ENCODE measurements at regions not wholly inside any gene's neighbourhood (a gene's known extent, or its start where the extent isn't known, plus 50 kb on each side); places are given as distances from the start of the nearest gene placed in this dataset.

GRCh38 chr20:7585126-7585679, 355.1 kb downstream of the HAO1 start:
- Histone ChIP-seq H3K36me3 (ENCODE audit: insufficient read depth, low read length) (no peaks in the 10 kb centered on the region), H3K4me1 (ENCODE audit: insufficient read depth, low read length) (peaks cover 2% of the 10 kb centered on the region; the same call in 1 of the 2 replicates), H3K9ac (ENCODE audit: low read depth, low read length) (no peak overlapping the region), H3K9me3 (ENCODE audit: control insufficient read depth, insufficient read depth, low read length) (no peaks in the 10 kb centered on the region)

DNA sequence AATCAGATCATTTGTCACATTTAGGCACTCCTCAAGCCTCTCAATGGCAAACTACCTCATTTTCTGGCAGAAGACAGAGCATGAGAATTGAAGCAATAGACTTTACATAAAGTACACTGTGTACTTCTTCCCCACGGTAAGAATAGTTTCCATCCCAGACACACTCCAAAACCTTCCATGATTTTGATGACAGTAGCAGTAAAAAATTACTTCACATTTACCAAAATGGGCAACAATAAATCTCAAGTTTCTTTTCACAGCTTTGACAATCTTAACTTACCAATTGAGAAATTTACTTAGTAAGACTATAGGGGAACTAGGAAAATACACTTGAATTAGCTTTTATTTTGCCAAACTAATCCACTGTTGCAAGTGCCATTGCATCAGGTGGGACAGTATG, 353.8 kb downstream of the HAO1 start:
- H3K4me1 ChIP-seq (ENCODE audit: insufficient read depth, low read length) = no peaks in the 10 kb centered on the region
- H3K36me3 ChIP-seq (ENCODE audit: insufficient read depth, low read length) = no peaks in the 10 kb centered on the region
- H3K9ac ChIP-seq (ENCODE audit: low read depth, low read length) = no peak overlapping the region

GRCh38 chr20:7589164-7589563, 351.1 kb downstream of the HAO1 start:
- no peaks in the 10 kb centered on the region for H3K36me3 ChIP-seq (ENCODE audit: insufficient read depth, low read length)
- no peaks in the 10 kb centered on the region for H3K4me1 ChIP-seq (ENCODE audit: insufficient read depth, low read length)
- no peak overlapping the region for H3K9ac ChIP-seq (ENCODE audit: low read depth, low read length)
- H3K9me3 ChIP-seq (ENCODE audit: control insufficient read depth, insufficient read depth, low read length) = no peaks in the 10 kb centered on the region; the same call in 1 of the 2 replicates

More for the DNA sequence above, 353.8 kb downstream of the HAO1 start:
- no peaks in the 10 kb centered on the region for H3K9me3 ChIP-seq (ENCODE audit: control insufficient read depth, insufficient read depth, low read length)

GRCh38 chr20:7596541-7596940, 343.7 kb downstream of the HAO1 start:
- no peaks in the 10 kb centered on the region; the same call in 1 of the 2 replicates for H3K9me3 ChIP-seq (ENCODE audit: control insufficient read depth, insufficient read depth, low read length)
- H3K9ac ChIP-seq (ENCODE audit: low read depth, low read length) = no peak overlapping the region
- no peaks in the 10 kb centered on the region for H3K4me1 ChIP-seq (ENCODE audit: insufficient read depth, low read length)
- H3K36me3 ChIP-seq (ENCODE audit: insufficient read depth, low read length) = no peaks in the 10 kb centered on the region

- Histone ChIP-seq H3K9ac (ENCODE audit: low read depth, low read length) (no peak overlapping the region), H3K9me3 (ENCODE audit: control insufficient read depth, insufficient read depth, low read length) (no peaks in the 10 kb centered on the region), H3K4me1 (ENCODE audit: insufficient read depth, low read length) (no peaks in the 10 kb centered on the region), H3K36me3 (ENCODE audit: insufficient read depth, low read length) (no peaks in the 10 kb centered on the region)
Observed at GRCh38 chr20:7601431-7601830, 338.8 kb downstream of the HAO1 start.

- Histone ChIP-seq H3K4me1 (ENCODE audit: insufficient read depth, low read length) (no peaks in the 10 kb centered on the region), H3K9ac (ENCODE audit: low read depth, low read length) (no peak overlapping the region), H3K9me3 (ENCODE audit: control insufficient read depth, insufficient read depth, low read length) (no peaks in the 10 kb centered on the region), H3K36me3 (ENCODE audit: insufficient read depth, low read length) (no peaks in the 10 kb centered on the region)
Observed at GRCh38 chr20:7606941-7607340, 333.3 kb downstream of the HAO1 start.

DNA sequence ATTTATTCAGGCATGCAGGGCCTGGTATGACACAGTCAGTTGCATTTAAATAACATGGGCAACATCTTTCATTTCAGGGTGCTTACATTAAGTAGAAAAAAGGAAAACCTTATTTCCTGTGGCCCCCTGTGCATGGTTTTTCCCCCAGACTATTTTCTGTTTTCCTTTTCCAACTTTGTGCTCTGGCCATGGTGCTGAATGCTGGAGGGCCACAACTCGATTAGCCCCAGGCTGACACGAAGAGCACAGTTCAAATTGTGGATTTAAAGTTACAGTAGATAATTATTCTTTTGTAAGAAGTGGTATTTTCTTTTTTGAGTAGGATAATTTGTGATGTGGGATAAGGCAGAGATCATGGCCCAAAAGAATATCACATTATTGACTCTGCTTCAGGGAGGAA, 332.0 kb downstream of the HAO1 start:
- Histone ChIP-seq H3K9ac (ENCODE audit: low read depth, low read length) (no peak overlapping the region), H3K4me1 (ENCODE audit: insufficient read depth, low read length) (no peaks in the 10 kb centered on the region), H3K9me3 (ENCODE audit: control insufficient read depth, insufficient read depth, low read length) (no peaks in the 10 kb centered on the region), H3K36me3 (ENCODE audit: insufficient read depth, low read length) (no peaks in the 10 kb centered on the region)

- Histone ChIP-seq H3K4me1 (ENCODE audit: insufficient read depth, low read length) (no peaks in the 10 kb centered on the region), H3K9ac (ENCODE audit: low read depth, low read length) (no peak overlapping the region), H3K36me3 (ENCODE audit: insufficient read depth, low read length) (no peaks in the 10 kb centered on the region), H3K9me3 (ENCODE audit: control insufficient read depth, insufficient read depth, low read length) (no peaks in the 10 kb centered on the region)
Observed at GRCh38 chr20:7609251-7609650, 331.0 kb downstream of the HAO1 start.

DNA sequence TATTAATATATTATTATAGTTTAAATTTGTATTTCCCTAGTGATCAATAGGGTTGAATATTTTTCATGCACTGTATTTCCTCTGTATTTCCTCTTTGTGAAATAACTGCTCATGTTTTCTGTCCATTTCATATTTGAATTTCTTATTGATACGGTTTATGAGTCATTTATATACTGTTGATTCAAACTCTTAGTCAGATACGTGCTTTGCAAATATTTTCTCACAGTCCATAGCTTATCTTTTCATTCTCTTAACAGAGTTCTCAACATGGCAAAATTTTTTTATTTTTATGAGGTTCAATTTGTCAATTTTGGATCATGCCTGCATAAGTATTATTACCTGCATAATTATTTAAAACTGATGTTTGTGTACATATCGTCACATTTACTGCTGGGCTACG, 329.6 kb downstream of the HAO1 start:
- H3K9me3 ChIP-seq (ENCODE audit: control insufficient read depth, insufficient read depth, low read length) = no peaks in the 10 kb centered on the region
- no peaks in the 10 kb centered on the region for H3K4me1 ChIP-seq (ENCODE audit: insufficient read depth, low read length)
- H3K9ac ChIP-seq (ENCODE audit: low read depth, low read length) = no peak overlapping the region
- no peaks in the 10 kb centered on the region for H3K36me3 ChIP-seq (ENCODE audit: insufficient read depth, low read length)

- Histone ChIP-seq H3K9me3 (ENCODE audit: control insufficient read depth, insufficient read depth, low read length) (no peaks in the 10 kb centered on the region), H3K4me1 (ENCODE audit: insufficient read depth, low read length) (no peaks in the 10 kb centered on the region), H3K36me3 (ENCODE audit: insufficient read depth, low read length) (no peaks in the 10 kb centered on the region), H3K9ac (ENCODE audit: low read depth, low read length) (no peak overlapping the region)
Observed at GRCh38 chr20:7617797-7618196, 322.5 kb downstream of the HAO1 start.

DNA sequence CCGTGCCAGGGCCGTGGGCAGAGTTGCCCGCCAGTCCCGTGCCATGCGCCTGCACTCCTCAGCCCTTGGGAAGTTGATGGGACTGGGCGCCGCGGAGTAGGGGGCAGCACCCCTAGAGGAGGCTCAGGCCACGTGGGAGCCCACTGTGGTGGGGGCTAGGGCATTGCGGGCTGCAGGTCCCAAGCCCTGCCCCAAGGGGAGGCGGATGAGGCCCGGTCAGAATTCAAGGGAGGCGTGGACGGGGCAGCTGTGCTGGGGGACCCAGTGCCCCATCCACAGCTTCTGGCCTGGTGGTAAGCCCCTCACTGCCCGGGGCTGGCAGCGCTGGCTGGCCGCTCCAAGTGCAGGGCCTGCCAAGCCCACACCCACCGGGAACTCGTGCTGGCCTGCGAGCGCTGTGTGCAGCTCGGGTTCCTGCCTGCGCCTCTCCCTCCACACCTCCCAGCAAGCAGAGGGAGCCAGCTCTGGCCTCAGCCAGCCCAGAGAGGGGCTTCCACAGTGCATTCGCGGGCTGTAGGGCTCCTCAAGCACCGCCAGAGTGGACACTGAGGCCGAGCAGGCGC, 317.8 kb downstream of the HAO1 start:
- Histone ChIP-seq H3K9me3 (ENCODE audit: control insufficient read depth, insufficient read depth, low read length) (no peaks in the 10 kb centered on the region), H3K36me3 (ENCODE audit: insufficient read depth, low read length) (no peaks in the 10 kb centered on the region), H3K4me1 (ENCODE audit: insufficient read depth, low read length) (no peaks in the 10 kb centered on the region), H3K9ac (ENCODE audit: low read depth, low read length) (no peak overlapping the region)

- H3K36me3 ChIP-seq (ENCODE audit: insufficient read depth, low read length) = no peaks in the 10 kb centered on the region
- H3K4me1 ChIP-seq (ENCODE audit: insufficient read depth, low read length) = no peaks in the 10 kb centered on the region
- H3K9me3 ChIP-seq (ENCODE audit: control insufficient read depth, insufficient read depth, low read length) = no peaks in the 10 kb centered on the region
- no peak overlapping the region for H3K9ac ChIP-seq (ENCODE audit: low read depth, low read length)
Observed at GRCh38 chr20:7624886-7625285, 315.4 kb downstream of the HAO1 start.

DNA sequence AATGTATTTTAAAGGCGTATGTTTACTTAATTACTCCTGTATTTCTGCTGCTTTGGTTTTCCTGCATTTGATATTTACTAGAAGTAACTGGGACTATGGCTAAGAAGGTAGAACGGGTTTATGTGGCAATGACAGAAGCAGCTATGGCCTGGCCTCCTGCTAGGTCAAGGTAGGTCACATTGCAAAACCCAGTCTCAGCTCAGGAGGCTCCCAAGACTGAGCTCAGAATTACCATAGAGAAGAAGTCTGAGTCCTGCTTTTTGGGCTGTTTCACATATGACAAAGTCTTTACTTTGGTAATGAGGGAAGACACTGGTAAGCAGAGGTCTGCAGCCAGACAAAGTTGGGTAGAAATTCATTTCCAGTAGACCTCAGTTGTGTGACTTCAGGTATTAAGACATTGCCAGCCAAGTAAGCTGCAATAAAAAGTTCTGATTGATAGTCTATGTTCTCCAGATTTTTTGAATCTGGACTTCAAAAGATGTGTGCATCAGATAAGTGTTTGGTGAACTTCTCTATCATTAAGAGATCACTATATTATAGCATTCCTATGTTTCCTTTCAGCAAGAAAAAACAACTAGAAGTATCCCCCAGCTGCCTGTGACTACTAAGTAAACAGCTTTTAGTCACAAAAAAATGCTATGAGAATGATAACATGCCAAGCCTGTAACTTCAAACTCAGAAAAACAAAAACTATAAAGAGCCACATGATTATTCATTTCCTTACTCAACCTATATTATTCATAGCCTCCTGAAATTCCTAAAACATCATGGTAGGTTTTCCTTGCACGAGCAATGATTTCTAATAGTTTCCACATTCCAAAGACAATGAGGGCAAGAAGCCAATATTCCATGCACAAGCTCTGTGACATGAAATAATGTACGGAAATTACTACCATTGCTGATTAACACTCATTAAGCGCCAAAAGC, 312.3 kb downstream of the HAO1 start:
- H3K9me3 ChIP-seq (ENCODE audit: control insufficient read depth, insufficient read depth, low read length) = no peaks in the 10 kb centered on the region
- no peaks in the 10 kb centered on the region for H3K36me3 ChIP-seq (ENCODE audit: insufficient read depth, low read length)

GRCh38 chr20:7629880-7630279, 310.4 kb downstream of the HAO1 start:
- H3K36me3 ChIP-seq (ENCODE audit: insufficient read depth, low read length) = no peaks in the 10 kb centered on the region
- no peak overlapping the region for H3K9ac ChIP-seq (ENCODE audit: low read depth, low read length)
- no peaks in the 10 kb centered on the region for H3K9me3 ChIP-seq (ENCODE audit: control insufficient read depth, insufficient read depth, low read length)
- no peaks in the 10 kb centered on the region for H3K4me1 ChIP-seq (ENCODE audit: insufficient read depth, low read length)

More for the DNA sequence above, 312.3 kb downstream of the HAO1 start:
- Histone ChIP-seq H3K9ac (ENCODE audit: low read depth, low read length) (no peak overlapping the region), H3K4me1 (ENCODE audit: insufficient read depth, low read length) (no peaks in the 10 kb centered on the region)

DNA sequence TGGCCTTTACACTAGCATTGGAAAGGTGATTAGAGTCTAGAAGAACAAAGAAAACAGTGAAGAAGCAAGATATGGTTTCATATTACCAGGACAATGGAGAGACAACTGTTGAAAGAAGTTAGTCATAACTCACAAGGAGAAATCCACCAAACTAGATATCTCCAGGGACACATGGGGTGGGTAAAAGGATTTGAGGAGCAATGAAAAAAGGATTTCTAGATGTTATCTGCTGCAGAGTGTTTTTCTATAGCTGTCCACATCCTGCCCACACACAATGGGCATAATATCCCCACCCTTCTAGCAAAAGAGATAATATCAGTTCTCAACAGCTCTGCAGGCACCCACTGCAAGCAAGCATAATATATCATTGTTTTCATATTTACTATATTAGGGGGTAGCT, 303.1 kb downstream of the HAO1 start:
- Histone ChIP-seq H3K36me3 (ENCODE audit: insufficient read depth, low read length) (no peaks in the 10 kb centered on the region), H3K4me1 (ENCODE audit: insufficient read depth, low read length) (no peaks in the 10 kb centered on the region), H3K9ac (ENCODE audit: low read depth, low read length) (no peak overlapping the region), H3K9me3 (ENCODE audit: control insufficient read depth, insufficient read depth, low read length) (no peaks in the 10 kb centered on the region)
